ENCODE measurements at regions not wholly inside any gene's neighbourhood (a gene's known extent, or its start where the extent isn't known, plus 50 kb on each side); places are given as distances from the start of the nearest gene placed in this dataset.
A peak's percentile ranks its signal among the peaks of the same experiment; 100 is the strongest.

GRCh38 chr4:34010751-34011519 is 2233.4 kb downstream of the ARAP2 start:
- no peak for DNase-seq (ENCODE audit: low spot score)

GRCh38 chr4:34035225-34035624 is 2209.1 kb downstream of the ARAP2 start:
- DNase-seq (ENCODE audit: low spot score) = no peak

GRCh38 chr4:34037280-34037679 is 2207.0 kb downstream of the ARAP2 start:
- DNase-seq (ENCODE audit: low spot score) = no peak

- DNase-seq (ENCODE audit: low spot score) = no peak
Observed at GRCh38 chr4:34039766-34040165, 2204.5 kb downstream of the ARAP2 start.

- DNase-seq (ENCODE audit: low spot score) = no peak
Observed at GRCh38 chr4:34043131-34043530, 2201.2 kb downstream of the ARAP2 start.

- no peak for DNase-seq (ENCODE audit: low spot score)
Observed at GRCh38 chr4:34046580-34046979, 2197.7 kb downstream of the ARAP2 start.

GRCh38 chr4:34047363-34047762 is 2197.0 kb downstream of the ARAP2 start:
- no peak for DNase-seq (ENCODE audit: low spot score)

- peak; percentile 10 for DNase-seq (ENCODE audit: low spot score)
Observed at GRCh38 chr4:34066126-34066525, 2178.2 kb downstream of the ARAP2 start.

GRCh38 chr4:34091451-34091850 is 2152.9 kb downstream of the ARAP2 start:
- no peak for DNase-seq (ENCODE audit: low spot score)

- no peak for DNase-seq (ENCODE audit: low spot score)
Observed at GRCh38 chr4:34094114-34094513, 2150.2 kb downstream of the ARAP2 start.

GRCh38 chr4:34105311-34105710 is 2139.0 kb downstream of the ARAP2 start:
- DNase-seq (ENCODE audit: low spot score) = no peak

GRCh38 chr4:34108391-34108790 is 2135.9 kb downstream of the ARAP2 start:
- peak; percentile 5 for DNase-seq (ENCODE audit: low spot score)

GRCh38 chr4:34112573-34112972 is 2131.7 kb downstream of the ARAP2 start:
- DNase-seq (ENCODE audit: low spot score) = no peak

GRCh38 chr4:34138385-34138784 is 2105.9 kb downstream of the ARAP2 start:
- DNase-seq (ENCODE audit: low spot score) = no peak

- no peak for DNase-seq (ENCODE audit: low spot score)
Observed at GRCh38 chr4:34139346-34139745, 2105.0 kb downstream of the ARAP2 start.

GRCh38 chr4:34148322-34148908 is 2095.9 kb downstream of the ARAP2 start:
- no peak for DNase-seq (ENCODE audit: low spot score)

- DNase-seq (ENCODE audit: low spot score) = no peak
Observed at GRCh38 chr4:34157547-34157946, 2086.8 kb downstream of the ARAP2 start.

- no peak for DNase-seq (ENCODE audit: low spot score)
Observed at GRCh38 chr4:34158878-34159277, 2085.4 kb downstream of the ARAP2 start.

- no peak for DNase-seq (ENCODE audit: low spot score)
Observed at GRCh38 chr4:34170946-34171345, 2073.4 kb downstream of the ARAP2 start.

- no peak for DNase-seq (ENCODE audit: low spot score)
Observed at GRCh38 chr4:34176609-34177008, 2067.7 kb downstream of the ARAP2 start.

- DNase-seq (ENCODE audit: low spot score) = no peak
Observed at GRCh38 chr4:34178476-34178875, 2065.8 kb downstream of the ARAP2 start.

GRCh38 chr4:34181311-34181841 is 2062.9 kb downstream of the ARAP2 start:
- no peak for DNase-seq (ENCODE audit: low spot score)

- no peak for DNase-seq (ENCODE audit: low spot score)
Observed at GRCh38 chr4:34181891-34182290, 2062.4 kb downstream of the ARAP2 start.

- no peak for DNase-seq (ENCODE audit: low spot score)
Observed at GRCh38 chr4:34182306-34182705, 2062.0 kb downstream of the ARAP2 start.
